SJCRH30 (cell line): ENCODE measurements at regions not wholly inside any gene's neighbourhood (a gene's known extent, or its start where the extent isn't known, plus 50 kb on each side); places are given as distances from the start of the nearest gene placed in this dataset.

Source experiments
- DNase-seq, 2 experiments: peaks; one replicate each; pipeline ENCODE4 v3.0.0-alpha.2; 2015 to 2020
- H3K27ac ChIP-seq: fragments of 250-450 bp; sonication (Bioruptor Pico); 2 replicates; pipeline ENCODE4 v1.5.1; 2020; ENCODE audit warnings: mild to moderate bottlenecking, moderate library complexity
- H3K27me3 ChIP-seq: fragments of 250-450 bp; sonication (Bioruptor Pico); 2 replicates; pipeline ENCODE4 v1.5.1; 2020; ENCODE audit warnings: mild to moderate bottlenecking, moderate library complexity
- H3K36me3 ChIP-seq: fragments of 250-450 bp; sonication (Bioruptor Pico); 2 replicates; pipeline ENCODE4 v1.5.1; 2020; ENCODE audit warnings: mild to moderate bottlenecking, moderate library complexity
- H3K4me1 ChIP-seq: fragments of 250-450 bp; sonication (Bioruptor Pico); 2 replicates; pipeline ENCODE4 v1.5.1; 2020; ENCODE audit warnings: mild to moderate bottlenecking, moderate library complexity
- H3K4me3 ChIP-seq: fragments of 250-450 bp; sonication (Bioruptor Pico); 2 replicates; pipeline ENCODE4 v1.5.1; 2020; ENCODE audit warnings: mild to moderate bottlenecking, moderate library complexity
- H3K9me3 ChIP-seq: fragments of 250-450 bp; sonication (Bioruptor Pico); replicated peaks from 2 replicates; pipeline ENCODE4 v1.5.1; 2020; ENCODE audit warnings: mild to moderate bottlenecking, moderate library complexity

DNA sequence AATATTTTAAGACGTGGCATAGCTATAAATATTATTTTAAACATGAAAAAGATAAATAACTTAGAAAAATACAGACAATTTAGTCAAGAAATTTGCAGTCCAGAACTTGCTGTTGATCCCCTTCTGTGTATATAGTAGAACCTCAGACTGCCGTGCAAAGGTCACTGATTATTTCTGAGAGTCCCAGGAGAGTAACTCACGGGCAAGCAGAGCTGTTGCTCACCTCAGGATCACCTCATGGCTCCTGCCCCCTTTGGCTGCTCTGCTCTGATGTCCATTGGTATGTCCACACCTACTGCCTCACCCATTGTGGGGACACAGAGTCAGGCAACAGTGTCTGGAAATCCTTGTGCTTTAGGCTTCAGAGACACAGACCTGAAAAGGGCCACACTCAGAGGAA is 392.9 kb upstream of the CELF4 start:
- no peaks in the 10 kb centered on the region for H3K4me1 ChIP-seq
- H3K9me3 ChIP-seq = no peaks in the 10 kb centered on the region
- H3K27ac ChIP-seq = no peak overlapping the region
- H3K4me3 ChIP-seq = no peak overlapping the region
- no peaks in the 10 kb centered on the region for H3K27me3 ChIP-seq
- DNase-seq = no peak
- no peaks in the 10 kb centered on the region for H3K36me3 ChIP-seq

DNA sequence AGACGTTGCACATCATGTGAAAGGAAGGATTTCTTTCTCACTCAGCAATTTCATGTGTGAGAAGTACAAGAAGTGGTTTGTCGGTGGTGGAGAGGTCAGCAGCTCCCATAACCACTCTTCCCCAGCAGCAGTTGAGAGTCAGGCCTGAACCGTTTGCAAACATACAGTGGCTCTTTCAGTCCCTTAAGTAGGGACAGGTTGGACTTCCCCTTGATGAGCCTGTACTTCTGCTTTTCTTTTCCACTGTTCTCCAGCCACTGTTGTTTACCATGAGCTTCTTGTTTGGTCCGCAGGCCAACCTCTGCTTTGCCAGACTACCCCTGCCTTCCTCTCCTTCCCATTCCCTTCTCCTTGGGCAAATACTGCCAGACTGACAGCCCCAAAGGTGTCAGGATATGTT is 391.3 kb upstream of the CELF4 start:
- H3K4me3 ChIP-seq = no peak overlapping the region
- no peaks in the 10 kb centered on the region for H3K27me3 ChIP-seq
- no peaks in the 10 kb centered on the region for H3K36me3 ChIP-seq
- no peak overlapping the region for H3K27ac ChIP-seq
- H3K9me3 ChIP-seq = no peaks in the 10 kb centered on the region
- DNase-seq = no peak
- no peaks in the 10 kb centered on the region for H3K4me1 ChIP-seq

DNA sequence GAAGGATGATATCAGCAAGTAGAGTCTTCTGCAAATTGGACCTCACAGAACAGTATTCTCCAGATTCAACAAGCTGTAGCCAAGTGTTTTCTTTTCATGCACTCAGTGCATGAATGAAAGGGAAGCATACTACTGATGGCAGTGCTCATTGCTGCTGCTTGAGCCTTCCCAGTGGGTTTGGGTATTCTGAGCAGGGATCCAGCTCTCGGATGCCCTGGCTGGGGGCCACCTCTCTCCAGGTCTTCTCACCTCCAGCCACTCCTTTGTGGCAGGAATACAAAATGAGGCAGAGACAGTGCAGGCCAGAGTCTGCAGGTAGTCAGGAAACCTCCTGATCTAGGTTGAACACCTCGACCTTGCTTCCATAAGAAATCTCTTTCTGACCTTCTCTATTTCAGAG is 390.4 kb upstream of the CELF4 start:
- no peak for DNase-seq
- no peaks in the 10 kb centered on the region for H3K9me3 ChIP-seq
- no peak overlapping the region for H3K27ac ChIP-seq

DNA sequence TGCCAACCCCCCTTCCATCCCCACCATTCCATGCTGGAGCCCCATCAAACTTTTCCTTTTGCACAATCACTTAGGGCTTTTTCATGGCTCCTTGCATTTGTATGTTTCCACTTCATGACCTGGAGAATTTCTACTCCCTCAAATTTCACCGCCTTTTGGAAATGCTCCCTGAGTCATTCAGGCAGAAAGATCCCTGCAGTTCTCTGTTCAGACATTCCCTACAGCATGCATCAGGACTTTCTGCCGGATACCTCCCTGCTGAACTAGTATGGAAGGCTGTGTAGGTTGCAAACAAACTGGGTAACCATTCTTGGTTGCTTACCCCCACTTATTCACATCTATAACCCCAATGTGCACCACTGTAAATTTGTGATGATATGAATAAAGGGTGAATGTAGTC is 389.6 kb upstream of the CELF4 start:
- Histone ChIP-seq H3K27me3 (no peaks in the 10 kb centered on the region), H3K36me3 (no peaks in the 10 kb centered on the region), H3K4me3 (no peak overlapping the region), H3K4me1 (no peaks in the 10 kb centered on the region), H3K27ac (no peak overlapping the region), H3K9me3 (no peaks in the 10 kb centered on the region)
- no peak for DNase-seq

More for the DNA sequence above, 390.4 kb upstream of the CELF4 start:
- H3K4me1 ChIP-seq = no peaks in the 10 kb centered on the region
- no peaks in the 10 kb centered on the region for H3K36me3 ChIP-seq
- no peaks in the 10 kb centered on the region for H3K27me3 ChIP-seq
- H3K4me3 ChIP-seq = no peak overlapping the region

DNA sequence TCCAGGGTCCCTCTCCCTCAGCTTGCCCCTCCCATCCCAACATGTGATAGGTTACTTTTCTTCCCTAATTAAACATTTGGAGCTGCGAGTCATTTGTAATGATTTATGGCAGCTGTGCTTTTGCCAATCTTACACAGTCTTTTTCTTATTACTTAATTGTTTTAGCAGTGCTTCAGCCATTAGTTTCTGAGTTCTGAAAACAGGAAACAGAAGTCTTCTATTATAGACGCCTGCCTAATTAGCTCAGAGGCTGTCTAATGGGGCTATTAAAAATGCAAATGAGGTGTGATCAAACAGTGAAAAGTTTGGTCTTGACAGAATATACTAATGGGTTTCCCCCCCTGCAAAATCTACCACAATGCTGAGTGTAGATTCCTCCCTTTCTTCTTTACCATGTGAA is 388.3 kb upstream of the CELF4 start:
- Histone ChIP-seq H3K9me3 (no peaks in the 10 kb centered on the region), H3K4me1 (no peaks in the 10 kb centered on the region), H3K27ac (no peak overlapping the region), H3K4me3 (no peak overlapping the region), H3K27me3 (no peaks in the 10 kb centered on the region), H3K36me3 (no peaks in the 10 kb centered on the region)
- DNase-seq = no peak

DNA sequence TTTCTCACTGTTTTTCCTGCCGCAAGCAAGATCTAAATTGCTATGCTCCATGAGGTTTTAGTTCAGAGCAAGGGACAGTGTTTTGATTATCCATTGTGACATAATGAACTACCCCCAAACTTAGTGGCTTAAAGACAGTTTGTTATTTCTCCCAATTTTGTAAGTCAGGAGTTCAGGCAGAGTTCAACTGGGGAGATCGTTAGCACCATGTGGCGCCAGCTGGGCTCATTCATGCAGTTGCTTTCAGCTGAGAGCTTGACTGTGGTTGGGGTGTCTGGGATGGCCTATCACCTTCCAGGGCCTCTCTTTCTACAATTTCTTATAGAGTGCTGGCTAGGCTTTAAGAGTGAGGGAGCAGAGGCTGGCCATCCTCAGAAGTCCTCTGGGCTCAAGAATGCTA is 382.9 kb upstream of the CELF4 start:
- Histone ChIP-seq H3K36me3 (no peaks in the 10 kb centered on the region), H3K9me3 (no peaks in the 10 kb centered on the region), H3K27me3 (no peaks in the 10 kb centered on the region), H3K4me1 (no peaks in the 10 kb centered on the region), H3K27ac (no peak overlapping the region), H3K4me3 (no peak overlapping the region)
- DNase-seq = peak in 1 of 2 experiments; percentile 1

DNA sequence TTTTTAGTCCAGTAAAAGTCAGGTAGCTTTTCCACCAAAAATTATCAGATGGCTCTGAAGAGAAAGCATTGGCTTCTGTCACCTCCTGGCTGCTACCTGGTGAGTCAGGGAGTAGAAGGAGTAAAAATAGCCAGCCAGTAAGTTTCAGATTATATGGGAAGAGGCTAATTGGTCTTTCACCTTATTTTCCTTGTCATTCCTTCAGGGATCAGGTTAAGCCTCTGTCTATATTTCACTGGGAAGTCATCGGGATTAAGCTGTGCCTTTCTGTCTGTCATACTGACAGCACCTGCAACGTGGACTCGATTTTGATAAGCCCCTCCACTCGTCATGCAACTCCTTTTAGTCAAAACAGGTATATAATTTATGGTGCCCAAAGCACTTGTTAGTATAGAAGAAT is 380.7 kb upstream of the CELF4 start:
- H3K27ac ChIP-seq = no peak overlapping the region
- no peaks in the 10 kb centered on the region for H3K4me1 ChIP-seq
- no peaks in the 10 kb centered on the region for H3K9me3 ChIP-seq
- DNase-seq = no peak
- no peak overlapping the region for H3K4me3 ChIP-seq
- H3K36me3 ChIP-seq = no peaks in the 10 kb centered on the region
- H3K27me3 ChIP-seq = no peaks in the 10 kb centered on the region

DNA sequence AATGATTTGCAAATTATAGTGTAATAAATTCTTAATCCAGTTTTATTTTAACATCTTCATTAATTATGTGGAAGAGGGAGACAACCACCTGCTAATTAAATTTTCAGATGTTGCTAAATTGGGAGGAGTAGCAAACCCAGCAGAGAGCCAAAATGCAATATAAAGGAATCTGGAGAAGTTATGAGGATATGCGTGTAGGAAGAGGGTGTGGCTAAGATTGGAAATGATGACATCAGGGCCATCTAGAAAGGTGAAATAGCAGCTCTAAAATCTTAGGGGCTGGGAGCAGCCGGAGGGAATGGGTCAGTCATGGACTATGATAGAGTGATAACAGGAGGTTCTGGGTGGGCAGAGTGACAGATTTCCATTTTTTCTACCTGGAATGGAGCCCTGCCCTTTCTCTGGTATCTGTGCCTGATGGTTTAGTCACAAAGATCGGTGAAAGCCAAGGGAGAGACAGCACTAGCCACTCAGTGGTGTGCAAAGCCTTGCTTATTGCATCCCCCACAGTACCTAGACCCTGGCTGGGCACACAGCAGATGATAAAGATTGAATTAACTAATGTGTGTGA is 379.2 kb upstream of the CELF4 start:
- Histone ChIP-seq H3K27ac (no peak overlapping the region), H3K4me1 (no peaks in the 10 kb centered on the region), H3K4me3 (no peak overlapping the region), H3K9me3 (no peaks in the 10 kb centered on the region), H3K36me3 (no peaks in the 10 kb centered on the region), H3K27me3 (no peaks in the 10 kb centered on the region)
- DNase-seq = no peak

DNA sequence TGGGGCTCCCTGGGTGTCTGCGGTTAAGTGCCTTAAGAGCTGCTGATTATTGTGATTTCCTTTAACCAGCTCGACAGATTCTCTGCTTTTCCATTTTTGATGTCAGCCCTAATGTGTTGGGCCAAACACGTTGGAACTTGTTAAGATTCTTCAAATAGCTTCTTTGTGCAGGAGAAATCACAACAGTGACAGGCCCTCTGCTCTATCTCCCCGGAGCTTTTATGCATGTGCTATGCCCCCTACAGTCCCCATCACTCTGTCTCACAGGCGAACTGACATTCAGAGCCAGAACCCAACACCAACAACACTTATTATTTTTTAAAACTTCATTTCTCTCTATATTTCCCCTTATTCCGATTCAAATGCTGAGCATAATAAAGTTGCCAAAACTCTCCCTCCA is 371.7 kb upstream of the CELF4 start:
- Histone ChIP-seq H3K9me3 (no peaks in the 10 kb centered on the region), H3K27ac (no peak overlapping the region), H3K36me3 (no peaks in the 10 kb centered on the region), H3K4me3 (no peak overlapping the region), H3K27me3 (no peaks in the 10 kb centered on the region), H3K4me1 (no peaks in the 10 kb centered on the region)
- no peak for DNase-seq

DNA sequence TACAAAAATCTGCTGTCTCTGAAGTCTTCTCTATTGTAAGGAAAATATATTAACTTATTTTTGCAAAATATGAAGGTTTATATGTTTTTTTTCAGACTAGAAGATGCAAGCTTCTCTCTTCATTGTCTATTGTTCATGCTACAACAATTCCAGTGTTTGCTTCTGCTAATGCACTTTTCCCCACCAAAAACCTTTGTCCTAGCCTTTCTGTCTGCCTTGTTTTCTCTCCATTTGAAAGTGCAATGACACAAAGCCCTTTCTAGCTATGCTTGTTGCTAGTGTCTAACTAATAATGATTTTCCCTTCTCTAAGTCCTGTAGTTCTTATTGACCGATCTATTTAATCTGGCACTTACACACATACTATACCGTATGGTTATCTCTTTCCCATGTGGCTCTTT is 369.5 kb upstream of the CELF4 start:
- no peaks in the 10 kb centered on the region for H3K4me1 ChIP-seq
- H3K9me3 ChIP-seq = no peaks in the 10 kb centered on the region
- no peak overlapping the region for H3K27ac ChIP-seq
- H3K27me3 ChIP-seq = no peaks in the 10 kb centered on the region
- DNase-seq = no peak
- no peaks in the 10 kb centered on the region for H3K36me3 ChIP-seq
- H3K4me3 ChIP-seq = no peak overlapping the region

DNA sequence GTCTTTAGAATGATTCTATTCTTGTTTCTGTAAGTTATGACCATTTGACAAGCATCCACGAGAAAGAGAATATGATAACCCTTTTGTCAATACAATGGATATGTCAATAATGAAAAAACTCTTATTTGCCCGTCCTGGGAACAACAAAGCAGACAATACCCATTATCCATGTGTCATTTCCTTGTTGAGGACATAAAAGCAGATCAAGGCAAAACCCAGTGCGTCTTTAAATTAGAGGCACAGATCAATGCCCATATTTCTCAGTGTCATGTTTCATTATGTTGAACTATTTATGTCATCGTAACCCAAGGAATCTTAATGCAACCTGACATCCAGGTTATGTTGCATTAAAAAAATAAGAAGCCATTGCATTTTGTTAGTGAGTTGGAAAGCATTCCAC is 365.0 kb upstream of the CELF4 start:
- Histone ChIP-seq H3K4me3 (no peak overlapping the region), H3K36me3 (no peaks in the 10 kb centered on the region), H3K27ac (no peak overlapping the region), H3K27me3 (no peaks in the 10 kb centered on the region), H3K9me3 (no peaks in the 10 kb centered on the region), H3K4me1 (no peaks in the 10 kb centered on the region)
- DNase-seq = no peak

DNA sequence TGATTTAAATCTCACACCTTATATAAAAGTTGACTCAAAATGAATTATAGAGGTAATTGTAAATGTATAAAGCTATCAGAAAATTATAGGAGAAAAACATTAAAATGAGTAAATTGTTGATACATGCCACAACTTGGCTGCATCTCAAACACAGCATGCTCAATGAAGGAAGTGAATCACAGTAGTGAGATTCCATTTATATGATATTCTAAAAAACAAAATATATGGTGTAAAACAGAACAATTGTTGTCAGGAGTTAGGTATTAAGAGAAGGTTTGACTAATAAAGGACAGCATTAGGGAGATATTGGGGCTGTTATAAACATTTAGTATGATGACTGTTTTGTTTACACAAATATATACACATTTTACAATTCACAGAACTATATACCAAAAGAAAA is 356.6 kb upstream of the CELF4 start:
- Histone ChIP-seq H3K27ac (no peak overlapping the region), H3K9me3 (no peaks in the 10 kb centered on the region), H3K36me3 (no peaks in the 10 kb centered on the region), H3K4me1 (no peaks in the 10 kb centered on the region), H3K27me3 (no peaks in the 10 kb centered on the region), H3K4me3 (no peak overlapping the region)
- DNase-seq = no peak

DNA sequence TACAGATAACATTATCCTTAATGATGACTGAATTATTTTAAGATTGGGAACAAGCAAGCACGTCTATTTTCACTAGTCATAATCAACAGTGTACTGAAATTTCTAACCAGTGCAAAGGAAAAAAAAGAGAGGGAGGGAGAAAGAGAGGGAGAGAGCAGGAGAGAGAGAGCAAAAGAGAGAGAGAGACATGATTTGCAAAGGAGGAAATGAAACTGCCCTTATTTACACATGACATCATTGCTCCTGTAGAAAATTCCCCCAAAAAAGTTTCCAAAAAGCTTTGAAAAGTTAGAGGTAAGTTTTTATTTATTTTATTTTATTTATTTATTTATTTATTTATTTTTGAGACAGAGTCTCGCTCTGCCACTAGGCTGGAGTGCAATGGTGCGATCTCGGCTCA is 355.3 kb upstream of the CELF4 start:
- Histone ChIP-seq H3K9me3 (no peaks in the 10 kb centered on the region), H3K4me3 (no peak overlapping the region), H3K4me1 (no peaks in the 10 kb centered on the region), H3K27ac (no peak overlapping the region), H3K36me3 (no peaks in the 10 kb centered on the region), H3K27me3 (no peaks in the 10 kb centered on the region)
- DNase-seq = no peak

DNA sequence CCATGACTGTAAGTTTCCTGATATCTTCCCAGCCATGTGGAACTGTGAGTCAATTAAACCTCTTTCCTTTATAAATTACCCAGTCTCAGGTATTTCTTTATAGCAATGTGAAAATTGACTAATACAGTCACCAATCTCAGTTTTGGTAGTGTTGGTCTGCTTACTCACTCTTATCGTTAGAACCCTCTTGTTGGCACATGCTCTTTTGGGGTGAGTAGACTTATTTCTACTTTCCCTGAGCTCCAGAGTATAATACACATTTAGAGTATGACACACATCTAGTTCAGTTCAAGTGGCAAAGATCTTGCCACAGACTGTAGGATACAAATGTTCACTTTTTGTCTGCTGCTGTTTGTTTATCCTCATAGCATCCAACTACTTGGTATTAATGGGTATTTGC is 347.5 kb upstream of the CELF4 start:
- Histone ChIP-seq H3K36me3 (no peaks in the 10 kb centered on the region), H3K27ac (no peak overlapping the region), H3K9me3 (no peaks in the 10 kb centered on the region), H3K27me3 (no peaks in the 10 kb centered on the region), H3K4me1 (no peaks in the 10 kb centered on the region), H3K4me3 (no peak overlapping the region)
- DNase-seq = no peak

DNA sequence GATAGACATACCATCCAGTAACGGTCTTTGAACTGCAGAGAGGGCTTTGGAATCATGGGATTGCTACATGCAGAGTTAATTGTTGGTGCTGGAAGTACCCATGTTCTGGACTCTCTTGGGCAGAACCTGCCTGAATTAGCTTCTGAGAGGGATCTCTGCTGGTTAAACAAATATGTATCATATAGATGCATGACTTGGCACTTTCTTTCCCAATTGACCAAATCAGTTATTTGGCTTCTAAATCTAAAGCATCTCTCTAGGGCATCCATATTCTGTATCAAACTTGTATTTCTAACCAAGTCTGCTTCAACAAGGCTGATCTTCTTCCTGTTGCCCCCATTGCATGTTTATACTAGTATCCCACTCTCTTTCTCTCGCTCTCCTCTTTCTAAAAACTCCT is 336.7 kb upstream of the CELF4 start:
- Histone ChIP-seq H3K4me3 (no peak overlapping the region), H3K4me1 (no peaks in the 10 kb centered on the region), H3K27me3 (no peaks in the 10 kb centered on the region), H3K27ac (no peak overlapping the region), H3K36me3 (no peaks in the 10 kb centered on the region), H3K9me3 (no peaks in the 10 kb centered on the region)
- DNase-seq = no peak

DNA sequence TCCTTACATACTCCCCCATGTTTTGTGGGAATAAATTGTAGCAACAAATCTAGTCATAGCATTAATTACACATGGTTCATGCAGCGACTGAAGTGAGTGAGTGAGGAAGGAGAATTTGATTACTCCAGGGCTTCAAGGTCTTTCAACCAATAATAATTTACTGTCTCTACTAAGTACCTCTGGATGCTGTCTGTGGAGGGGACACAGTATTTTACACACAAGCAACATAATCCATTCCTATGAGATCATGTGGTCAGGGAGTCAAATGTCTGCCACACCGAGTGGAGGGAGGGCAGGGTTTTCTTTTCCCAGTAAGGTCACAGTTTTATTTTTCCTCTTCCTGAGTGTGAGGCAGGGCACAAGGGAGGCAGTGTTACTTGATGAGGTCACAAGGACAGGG is 334.7 kb upstream of the CELF4 start:
- Histone ChIP-seq H3K27me3 (no peaks in the 10 kb centered on the region), H3K9me3 (no peaks in the 10 kb centered on the region), H3K4me1 (no peaks in the 10 kb centered on the region), H3K4me3 (no peak overlapping the region), H3K36me3 (no peaks in the 10 kb centered on the region), H3K27ac (no peak overlapping the region)
- DNase-seq = peak in 1 of 2 experiments; percentile 1

DNA sequence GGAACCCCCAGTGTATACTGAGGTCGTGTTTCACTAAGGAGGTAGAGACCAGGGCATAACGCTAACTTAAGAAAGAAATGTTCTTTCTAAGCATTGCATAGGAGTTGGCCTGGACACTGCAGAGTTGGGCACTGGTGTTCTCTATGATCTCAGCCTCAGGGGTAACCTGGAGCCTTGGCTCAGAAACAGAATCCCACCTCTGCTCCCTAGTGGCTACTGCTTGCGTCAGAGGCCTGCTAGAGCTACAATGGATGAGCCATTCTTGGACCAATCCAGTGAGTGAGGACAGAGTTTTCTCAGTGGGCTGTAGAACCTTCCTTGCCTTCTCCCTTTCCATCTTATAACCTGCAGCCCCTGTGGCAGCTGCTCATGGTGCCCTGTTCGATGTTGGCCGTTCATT is 324.4 kb upstream of the CELF4 start:
- Histone ChIP-seq H3K4me1 (no peaks in the 10 kb centered on the region), H3K36me3 (no peaks in the 10 kb centered on the region), H3K27ac (no peak overlapping the region), H3K4me3 (no peak overlapping the region), H3K9me3 (no peaks in the 10 kb centered on the region), H3K27me3 (no peaks in the 10 kb centered on the region)
- no peak for DNase-seq
